ENCODE measurements at regions not wholly inside any gene's neighbourhood (a gene's known extent, or its start where the extent isn't known, plus 50 kb on each side); places are given as distances from the start of the nearest gene placed in this dataset. TPM values are rescaled to one million over a fixed set of nuclear protein-coding genes. Genes with fewer than 3 reads are reported as not detected.
A peak's percentile ranks its signal among the peaks of the same experiment; 100 is the strongest.
"Not testable (repeated sequence)": the region's sequence is repeated elsewhere in the genome, so short reads cannot be mapped to it uniquely, and the experiment has no call there.

DNA sequence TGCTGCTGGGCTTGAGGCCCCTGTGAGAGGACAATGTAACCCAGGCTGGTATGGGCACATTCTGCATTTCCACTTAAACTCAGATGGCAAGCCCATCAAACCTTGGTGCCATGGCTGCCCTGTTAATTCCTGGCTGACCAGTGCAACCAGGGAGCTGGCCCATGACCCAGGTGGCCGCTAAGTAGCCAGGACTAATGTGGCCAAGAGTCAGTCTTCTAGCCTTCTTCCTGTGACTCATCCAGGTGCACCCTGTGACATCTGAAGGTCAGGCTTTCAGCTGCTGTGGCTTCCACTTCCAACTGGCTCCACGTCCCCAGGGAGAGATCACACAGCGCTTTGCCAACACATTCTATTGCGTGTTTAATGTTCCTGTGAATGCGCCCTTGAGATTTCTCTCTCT, 50.5 kb upstream of the ROPN1B start:
- in situ Hi-C loops (cut with MboI); H3K4me3 ChIP-seq; H3K9ac ChIP-seq; H4K20me1 ChIP-seq (ENCODE audit: insufficient read depth); H3K36me3 ChIP-seq (ENCODE audit: low read depth); H3K9me3 ChIP-seq (ENCODE audit: low read depth); H3K4me2 ChIP-seq (ENCODE audit: unreplicated experiment); H3K27ac ChIP-seq; DNase-seq; H3F3A ChIP-seq (ENCODE audit: insufficient read depth); H3K27me3 ChIP-seq (replicated peaks; ENCODE audit: insufficient read depth); H2AFZ ChIP-seq; H3K9me2 ChIP-seq (ENCODE audit: insufficient read depth); H3K79me2 ChIP-seq (ENCODE audit: insufficient read depth): not testable (repeated sequence)
- H3K4me1 ChIP-seq (ENCODE audit: insufficient read depth), result peaks cover 12% of the 10 kb centered on the region; the same call in 1 of the 2 replicates
- WGBS, 2 experiments (ENCODE audit: low coverage in 1 of 2, low lambda C conversion rate in 2 of 2, missing lambda C conversion rate in 2 of 2), result 88% methylated on average over 5 of the region's 5 CpGs

DNA sequence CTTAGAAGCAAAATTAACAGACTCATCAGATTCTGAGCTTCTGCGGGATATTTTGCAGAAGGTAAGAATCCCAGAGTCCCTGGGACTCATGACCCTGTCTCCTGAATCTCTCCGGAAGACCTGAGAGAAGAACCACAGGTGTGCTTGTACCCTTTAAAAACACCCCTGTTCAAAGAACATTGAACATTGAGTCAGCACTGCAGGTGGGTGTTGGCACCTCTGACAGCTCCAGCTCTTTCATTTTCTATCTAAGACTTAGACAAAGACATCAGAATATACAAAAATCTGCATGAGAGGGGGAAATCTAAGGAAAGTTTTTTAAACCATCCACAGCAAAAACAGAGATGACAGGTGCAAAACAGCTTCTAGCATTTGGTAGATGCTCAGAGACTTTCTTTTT, 50.1 kb upstream of the ROPN1B start:
- H3K4me3 ChIP-seq; H3K27ac ChIP-seq; H3K9me2 ChIP-seq (ENCODE audit: insufficient read depth); H3K9me3 ChIP-seq (ENCODE audit: low read depth); H3K36me3 ChIP-seq (ENCODE audit: low read depth); H4K20me1 ChIP-seq (ENCODE audit: insufficient read depth); DNase-seq; H3F3A ChIP-seq (ENCODE audit: insufficient read depth); H3K79me2 ChIP-seq (ENCODE audit: insufficient read depth); H3K4me2 ChIP-seq (ENCODE audit: unreplicated experiment); in situ Hi-C loops (cut with MboI); H2AFZ ChIP-seq; H3K9ac ChIP-seq; H3K27me3 ChIP-seq (replicated peaks; ENCODE audit: insufficient read depth): not testable (repeated sequence)
- H3K4me1 ChIP-seq (ENCODE audit: insufficient read depth), result peaks cover 12% of the 10 kb centered on the region; the same call in 1 of the 2 replicates
- WGBS, 2 experiments (ENCODE audit: low coverage in 1 of 2, low lambda C conversion rate in 2 of 2, missing lambda C conversion rate in 2 of 2), result 100% methylated on average over 2 of the region's 2 CpGs

MicroRNAs in the stretch of these regions (microRNA counts, 767-probe panel; counts per million panel counts)
- 447 counts per million, percentile 86 among the panel's probes with 10 or more counts for microRNA hsa-miR-548i

Small RNA genes lying in the stretch of these regions (microRNA-seq; reads per million reads assigned to microRNA genes)
- not detected for gene MIR548I1 (ENCODE audit: borderline number of aligned reads)

Small RNA genes lying in the stretch of these regions (small RNA-seq; reads per million reads assigned to genes)
- gene AC092902.1 (ENCODE audit: low read depth, low replicate concordance), result not detected
- not detected for gene AF186996.2 (ENCODE audit: low read depth, low replicate concordance)
- not detected for gene AF186996.3 (ENCODE audit: low read depth, low replicate concordance)
- gene MIR548I1 (ENCODE audit: low read depth, low replicate concordance), result not detected
- gene SNRPCP11 (ENCODE audit: low read depth, low replicate concordance), result not detected

Data from GM23248 (cell line).